OCI-M1 (cell line): ENCODE measurements at regions not wholly inside any gene's neighbourhood (a gene's known extent, or its start where the extent isn't known, plus 50 kb on each side); places are given as distances from the start of the nearest gene placed in this dataset.

Source experiments
- DNase-seq: peaks from one replicate; lab custom pipeline; 2025; lab: John Stamatoyannopoulos, UW

- no peak for DNase-seq
These were observed 296.2 kb upstream of the RGS6 start for GRCh38 chr14:71636076-71636475.

GRCh38 chr14:71636820-71637471 lies 295.3 kb upstream of the RGS6 start:
- DNase-seq = no peak

- no peak for DNase-seq
These were observed 293.6 kb upstream of the RGS6 start for GRCh38 chr14:71638523-71639196.

GRCh38 chr14:71642715-71643114 lies 289.5 kb upstream of the RGS6 start:
- no peak for DNase-seq

GRCh38 chr14:71645656-71646055 lies 286.6 kb upstream of the RGS6 start:
- DNase-seq = no peak

GRCh38 chr14:71646518-71646917 lies 285.7 kb upstream of the RGS6 start:
- no peak for DNase-seq

GRCh38 chr14:71647086-71647784 lies 285.0 kb upstream of the RGS6 start:
- DNase-seq = no peak

- DNase-seq = no peak
These were observed 283.5 kb upstream of the RGS6 start for GRCh38 chr14:71648725-71649124.

GRCh38 chr14:71650187-71650755 lies 282.0 kb upstream of the RGS6 start:
- DNase-seq = no peak

- no peak for DNase-seq
These were observed 281.0 kb upstream of the RGS6 start for GRCh38 chr14:71651228-71651627.

GRCh38 chr14:71652368-71652767 lies 279.9 kb upstream of the RGS6 start:
- no peak for DNase-seq

GRCh38 chr14:71654810-71655209 lies 277.4 kb upstream of the RGS6 start:
- DNase-seq = no peak

- no peak for DNase-seq
These were observed 273.9 kb upstream of the RGS6 start for GRCh38 chr14:71658261-71658860.

GRCh38 chr14:71659159-71659558 lies 273.1 kb upstream of the RGS6 start:
- no peak for DNase-seq

GRCh38 chr14:71661441-71661840 lies 270.8 kb upstream of the RGS6 start:
- DNase-seq = no peak

GRCh38 chr14:71662291-71662790 lies 269.9 kb upstream of the RGS6 start:
- no peak for DNase-seq

GRCh38 chr14:71665157-71665556 lies 267.1 kb upstream of the RGS6 start:
- no peak for DNase-seq

- peak; percentile 1 for DNase-seq
These were observed 266.4 kb upstream of the RGS6 start for GRCh38 chr14:71665781-71666180.

- no peak for DNase-seq
These were observed 265.6 kb upstream of the RGS6 start for GRCh38 chr14:71666571-71667145.

GRCh38 chr14:71668186-71668912 lies 263.9 kb upstream of the RGS6 start:
- DNase-seq = no peak

- DNase-seq = no peak
These were observed 259.6 kb upstream of the RGS6 start for GRCh38 chr14:71672596-71672995.
